A172 (cell line): ENCODE measurements at regions not wholly inside any gene's neighbourhood (a gene's known extent, or its start where the extent isn't known, plus 50 kb on each side); places are given as distances from the start of the nearest gene placed in this dataset.
A peak's percentile ranks its signal among the peaks of the same experiment; 100 is the strongest.

Experiments used
- DNase-seq: peaks from one replicate; pipeline ENCODE4 v3.0.0-alpha.2; 2015; ENCODE audit warnings: low spot score

- no peak for DNase-seq
Observed at GRCh38 chr15:93282808-93283207, 193.8 kb upstream of the RGMA start.

GRCh38 chr15:93278783-93279182 lies 189.8 kb upstream of the RGMA start:
- no peak for DNase-seq

GRCh38 chr15:93278006-93278405 lies 189.0 kb upstream of the RGMA start:
- DNase-seq, result no peak

GRCh38 chr15:93274257-93274656 lies 185.2 kb upstream of the RGMA start:
- no peak for DNase-seq

GRCh38 chr15:93271871-93272270 lies 182.9 kb upstream of the RGMA start:
- DNase-seq, result no peak

- no peak for DNase-seq
Observed at GRCh38 chr15:93270937-93271467, 182.0 kb upstream of the RGMA start.

GRCh38 chr15:93268066-93268465 lies 179.1 kb upstream of the RGMA start:
- no peak for DNase-seq

DNA sequence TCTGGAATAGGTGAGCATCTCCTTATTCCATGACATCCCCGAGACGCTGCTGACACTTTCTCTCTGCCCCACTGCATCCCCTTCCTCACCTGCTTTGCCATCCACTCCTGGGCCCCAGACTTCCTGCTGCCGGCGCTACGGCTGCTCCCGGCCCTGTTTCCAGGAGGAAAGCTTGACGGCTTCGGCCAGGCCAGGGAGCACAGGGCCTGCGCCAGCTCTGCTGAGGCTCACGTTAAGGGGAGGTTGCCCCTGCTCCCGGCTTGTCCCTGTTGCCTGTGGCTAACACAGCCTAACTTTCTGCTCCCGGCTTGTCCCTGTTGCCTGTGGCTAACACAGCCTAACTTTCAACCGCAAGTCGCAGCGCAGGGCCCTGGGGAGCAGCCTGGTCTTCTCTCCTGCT lies 177.3 kb upstream of the RGMA start:
- no peak for DNase-seq

DNA sequence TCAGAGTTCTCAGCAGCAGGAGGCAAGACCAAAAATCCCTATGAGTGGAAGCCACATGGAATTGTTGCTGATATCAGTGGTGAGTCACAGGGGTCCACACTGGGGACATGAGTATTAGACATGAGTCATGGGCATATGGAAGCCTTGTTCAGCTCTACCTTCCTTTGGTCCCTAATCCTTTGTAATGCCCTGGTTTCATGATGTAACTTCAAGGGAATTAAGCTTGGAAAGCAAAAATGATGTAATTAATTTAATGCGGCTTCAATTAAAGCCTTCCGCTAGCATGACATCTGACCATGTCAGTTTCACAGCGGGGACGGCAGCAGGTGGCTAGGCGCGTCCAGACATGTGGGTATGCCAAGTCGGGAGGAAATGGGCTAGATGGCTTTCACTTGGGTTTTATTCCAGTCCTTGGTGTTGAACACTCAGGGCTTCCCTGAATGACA lies 176.1 kb upstream of the RGMA start:
- peak; percentile 68 for DNase-seq

GRCh38 chr15:93261845-93262244 lies 172.8 kb upstream of the RGMA start:
- DNase-seq, result no peak

- no peak for DNase-seq
Observed at GRCh38 chr15:93257920-93258319, 168.9 kb upstream of the RGMA start.

DNA sequence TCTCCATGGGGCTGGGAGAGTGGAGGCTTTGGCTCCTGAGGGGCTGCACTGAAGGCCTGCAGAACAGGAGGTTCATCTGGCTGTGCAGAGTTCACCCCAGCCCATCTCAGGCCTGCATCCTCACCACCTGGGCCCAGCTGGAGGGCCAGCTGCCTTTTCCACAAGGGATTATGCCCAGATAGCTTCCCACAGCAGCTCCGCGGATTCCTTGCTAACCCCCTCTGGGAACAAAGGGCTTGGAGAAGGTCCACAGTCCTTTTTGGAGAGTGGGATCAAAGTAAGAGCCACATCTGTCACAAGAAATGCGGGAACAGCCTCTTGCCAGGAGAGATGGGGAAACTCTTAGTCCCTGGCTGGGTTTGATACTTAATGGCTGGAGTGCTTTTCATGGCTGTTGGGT lies 164.7 kb upstream of the RGMA start:
- no peak for DNase-seq

GRCh38 chr15:93252780-93253179 lies 163.8 kb upstream of the RGMA start:
- DNase-seq, result no peak

DNA sequence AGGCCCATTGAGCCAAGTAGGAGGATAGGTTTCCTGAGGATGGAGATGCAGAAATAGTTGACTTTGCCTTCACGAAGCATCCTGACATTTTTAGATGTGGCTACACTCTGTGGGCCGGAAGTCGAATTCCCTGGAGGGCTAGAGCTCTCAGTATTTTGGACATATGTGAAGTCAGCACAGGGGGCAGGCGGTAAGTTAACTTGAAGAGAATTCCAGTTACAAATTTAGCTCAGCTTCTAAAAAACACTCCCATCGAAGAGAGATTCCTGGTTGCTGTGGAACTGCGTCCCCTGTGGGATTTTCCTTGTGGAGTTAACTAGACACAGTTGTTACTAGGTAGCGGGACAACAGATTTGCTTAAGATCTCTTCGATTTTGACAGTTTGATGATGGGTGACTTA lies 161.9 kb upstream of the RGMA start:
- no peak for DNase-seq

GRCh38 chr15:93250209-93250608 lies 161.2 kb upstream of the RGMA start:
- DNase-seq, result no peak

- no peak for DNase-seq
Observed at GRCh38 chr15:93249623-93250022, 160.6 kb upstream of the RGMA start.

DNA sequence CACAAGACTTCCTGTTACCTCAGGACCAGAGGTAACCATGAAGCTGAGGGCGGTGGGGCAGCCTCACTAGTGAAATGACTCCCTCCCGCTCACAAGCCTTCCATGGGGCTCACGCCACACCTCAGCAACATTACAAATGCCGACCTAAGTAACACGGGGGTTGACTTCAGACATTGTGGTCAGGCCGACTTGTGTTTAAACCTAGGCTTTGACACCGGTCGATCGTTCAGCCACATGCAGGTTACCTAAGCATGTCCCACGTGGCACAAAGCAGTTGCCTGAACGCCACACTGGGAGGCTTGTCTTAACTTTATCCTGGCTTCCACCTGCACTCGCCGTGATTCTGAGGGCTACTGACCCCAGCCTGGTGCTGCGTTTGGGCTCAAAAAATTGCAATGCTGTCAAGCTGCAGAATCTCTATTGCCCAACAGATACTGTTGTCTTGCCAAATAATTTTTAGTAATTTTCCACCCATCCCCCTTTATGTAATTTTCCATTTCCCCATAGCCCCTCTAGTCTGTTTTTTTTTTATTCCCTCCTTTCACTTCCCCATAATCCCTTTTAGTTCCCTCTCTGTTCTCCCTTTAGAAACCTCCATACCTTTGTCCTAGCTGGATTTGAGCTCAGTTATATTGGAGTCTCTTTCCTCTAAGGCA lies 158.6 kb upstream of the RGMA start:
- DNase-seq, result no peak

DNA sequence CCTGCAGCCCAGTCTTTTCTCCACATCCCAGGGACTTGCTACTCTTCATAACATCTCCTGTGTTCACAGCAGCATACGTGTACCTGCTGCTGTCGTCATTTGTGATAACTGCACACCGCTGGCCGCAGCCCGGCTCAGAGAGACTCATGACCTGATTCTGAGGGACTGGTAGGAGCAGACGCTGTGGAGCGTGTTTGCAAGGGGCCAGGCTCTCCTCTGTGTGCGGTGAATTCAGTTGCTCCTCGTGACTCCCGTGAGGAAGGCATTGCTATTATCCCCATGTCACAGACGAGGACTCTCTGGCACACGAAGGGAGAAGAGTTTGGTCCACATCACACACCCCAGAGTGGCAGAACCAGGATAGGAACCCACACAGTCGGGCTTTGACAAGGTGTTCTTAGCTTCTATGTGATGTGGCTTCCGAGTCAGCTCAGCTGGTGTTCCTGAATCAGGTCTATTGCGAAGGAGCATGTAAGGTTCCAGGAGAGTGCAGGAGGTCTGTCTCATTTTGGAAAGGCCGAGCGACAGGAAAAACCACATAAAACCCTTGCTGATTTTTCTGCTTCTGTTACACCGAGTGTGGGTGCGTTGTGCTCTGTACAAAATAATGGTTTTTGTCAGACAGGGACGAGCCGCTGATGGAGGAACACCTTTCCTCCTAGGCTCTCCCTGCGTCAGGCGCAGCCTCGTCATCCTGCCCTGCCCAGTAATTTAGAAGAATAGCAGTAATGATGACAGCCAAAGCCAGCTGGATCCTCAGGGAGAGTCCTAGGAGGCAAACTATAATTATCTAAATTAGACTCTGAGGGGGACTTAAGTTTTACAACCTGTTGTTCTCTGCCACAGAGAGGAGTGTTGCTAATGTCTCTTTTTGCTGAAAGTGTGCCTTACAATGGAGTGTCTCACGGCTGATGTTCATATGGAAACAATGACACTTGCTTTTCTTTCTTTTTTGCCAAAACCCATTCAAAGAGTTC lies 157.5 kb upstream of the RGMA start:
- no peak for DNase-seq

DNA sequence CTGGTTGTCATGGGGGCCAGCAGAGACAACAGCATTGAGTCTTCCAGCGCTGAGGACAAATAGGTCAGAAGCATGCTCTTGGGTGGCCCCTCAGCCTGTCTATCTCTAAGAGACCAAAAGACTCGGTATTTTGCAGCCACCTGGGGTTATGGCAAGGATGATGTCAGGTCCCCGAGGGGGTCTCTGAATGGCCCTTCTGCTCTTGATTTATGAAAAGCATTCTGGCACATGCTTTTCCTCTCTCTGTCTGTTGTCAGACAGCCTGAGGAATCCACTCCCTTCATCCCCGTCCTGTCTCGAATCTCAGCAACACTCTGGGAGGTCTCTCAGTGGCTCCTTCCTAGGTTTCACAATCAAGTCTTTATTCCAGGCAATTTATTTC lies 156.6 kb upstream of the RGMA start:
- DNase-seq, result no peak

DNA sequence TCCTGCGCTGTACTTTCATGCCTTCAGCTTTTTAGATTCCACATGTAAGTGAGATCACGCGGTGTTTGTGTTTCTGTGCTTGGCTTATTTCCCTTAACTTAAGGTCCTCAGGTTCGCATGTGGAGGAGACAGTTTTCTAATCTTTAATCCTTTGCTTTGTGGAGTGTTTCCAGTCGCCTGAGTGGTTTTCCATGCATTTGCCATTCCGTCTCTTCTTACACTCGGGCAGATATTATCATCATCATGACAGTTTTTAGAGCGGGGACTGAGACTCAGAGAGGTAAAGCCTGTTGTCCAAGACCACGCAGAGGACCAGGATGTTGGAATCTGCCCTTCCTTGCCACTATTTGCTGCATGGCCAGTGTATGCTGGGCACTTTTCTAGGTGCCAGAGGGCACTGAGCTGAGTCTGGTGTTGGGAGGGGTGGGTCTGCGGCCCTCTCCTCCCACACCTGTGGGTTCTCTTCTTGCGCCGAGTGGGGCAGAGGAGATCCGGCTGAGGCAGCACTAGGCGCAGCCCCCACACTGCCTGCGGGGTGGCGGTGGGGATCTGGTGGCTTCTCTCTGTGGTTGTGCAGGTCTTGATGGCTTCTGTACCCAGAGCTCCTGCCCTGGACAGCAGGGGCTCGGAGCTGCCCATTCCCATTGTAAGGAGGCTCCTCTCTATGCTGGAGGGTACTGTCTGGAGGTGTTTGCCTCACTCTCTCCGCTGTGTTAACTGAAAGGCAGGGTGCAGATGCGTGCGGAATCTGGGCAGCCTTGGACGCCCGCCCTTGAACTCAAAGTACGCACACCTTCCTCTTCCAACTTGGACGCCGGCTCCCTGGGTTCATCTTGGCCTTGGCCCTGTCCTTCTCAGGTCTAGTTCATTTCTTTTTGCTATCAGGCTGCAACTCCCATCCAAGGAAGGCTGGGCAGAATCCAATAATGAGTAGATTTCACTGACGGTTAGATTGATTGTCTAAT lies 156.0 kb upstream of the RGMA start:
- DNase-seq, result no peak

DNA sequence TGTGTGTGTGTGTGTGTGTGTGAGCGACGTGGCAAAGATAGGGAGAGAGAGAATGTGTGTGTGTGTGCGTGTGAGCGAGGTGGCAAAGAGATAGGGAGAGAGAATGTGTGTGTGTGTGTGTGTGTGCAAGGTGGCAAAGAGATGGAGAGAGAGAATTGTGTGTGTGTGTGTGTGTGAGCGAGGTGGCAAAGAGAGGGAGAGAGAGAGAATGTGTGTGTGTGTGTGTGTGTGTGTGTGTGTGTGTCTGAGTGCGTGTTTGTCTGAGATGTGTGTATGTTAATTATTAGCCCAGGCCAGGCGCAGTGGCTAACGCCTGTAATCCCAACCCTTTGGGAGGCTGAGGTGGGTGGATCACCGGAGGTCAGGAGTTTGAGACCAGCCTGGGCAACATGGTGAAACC lies 154.6 kb upstream of the RGMA start:
- DNase-seq, result no peak
